Esophagus muscularis mucosa (tissue), 4 donors: ENCODE measurements at regions not wholly inside any gene's neighbourhood (a gene's known extent, or its start where the extent isn't known, plus 50 kb on each side); places are given as distances from the start of the nearest gene placed in this dataset.

Experiments used
- DNase-seq: peaks from one replicate; pipeline ENCODE4 v3.0.0-alpha.2; 2017; ENCODE audit errors: extremely low spot score
- H3K27ac ChIP-seq, 4 donors: fragments of 200-600 bp; sonication (generic); replicated peaks in 1 of 4; 1 replicate in 3 of 4; 2 replicates in 1 of 4; pipeline ENCODE4 v1.5.1; 2016 to 2019; ENCODE audit warnings: mild to moderate bottlenecking in 1 of 4
- H3K27me3 ChIP-seq, 4 donors: fragments of 200-600 bp; sonication (generic); one replicate each; pipeline versions ENCODE4 v1.5.1 to v1.6.0; 2016 to 2019
- H3K36me3 ChIP-seq, 4 donors: fragments of 200-600 bp; sonication (generic); one replicate each; pipeline ENCODE4 v1.5.1; 2016 to 2019
- H3K4me1 ChIP-seq, 4 donors: fragments of 200-600 bp; sonication (generic); one replicate each; pipeline ENCODE4 v1.5.1; 2016 to 2019
- H3K4me3 ChIP-seq, 4 donors: fragments of 200-600 bp; sonication (generic); 1 replicate in 2 of 4; 2 replicates in 2 of 4; pipeline ENCODE4 v1.5.1; 2016 to 2019; ENCODE audit warnings: mild to moderate bottlenecking in 4 of 4, moderate library complexity in 1 of 4
- H3K9me3 ChIP-seq, 4 donors: fragments of 200-600 bp; sonication (generic); 1 replicate in 3 of 4; 2 replicates in 1 of 4; pipeline ENCODE4 v1.5.1; 2016 to 2019
- EP300 ChIP-seq: sonication (generic); formaldehyde crosslinking; IDR thresholded peaks from one replicate; pipeline ENCODE4 v1.6.1; 2017; ENCODE audit warnings: antibody characterized with exemption
- POLR2A ChIP-seq: fragments of 450-650 bp; IDR thresholded peaks from one replicate; pipeline ENCODE4 v1.6.1; 2017; ENCODE audit warnings: antibody characterized with exemption, moderate library complexity, mild to moderate bottlenecking, low read depth
- POLR2AphosphoS5 ChIP-seq, 2 donors: sonication (generic); formaldehyde crosslinking; IDR thresholded peaks; one replicate each; pipeline ENCODE4 v1.6.1; 2017; ENCODE audit warnings: antibody characterized with exemption in 2 of 2
- WGBS: methylation state at CpG from one replicate; pipeline ENCODE4 v1.1.5; 2018; 5-methylcytosine and 5-hydroxymethylcytosine counted together
- intact Hi-C: fragments of 100-400 bp; cut with DNase I; formaldehyde crosslinking; loops from one replicate; pipeline ENCODE4 v1.15.1; 2023
- TF ChIP-seq, protein P1 (sequence below), 3 experiments: fragments of 200-600 bp in 2 of 3; fragments of 450-650 bp in 1 of 3; sonication (generic) in 2 of 3; IDR thresholded peaks; one replicate each; pipeline ENCODE4 v1.5.1; 2017 to 2019; ENCODE audit warnings: antibody characterized with exemption in 3 of 3, mild to moderate bottlenecking in 2 of 3, moderate library complexity in 1 of 3

DNA sequence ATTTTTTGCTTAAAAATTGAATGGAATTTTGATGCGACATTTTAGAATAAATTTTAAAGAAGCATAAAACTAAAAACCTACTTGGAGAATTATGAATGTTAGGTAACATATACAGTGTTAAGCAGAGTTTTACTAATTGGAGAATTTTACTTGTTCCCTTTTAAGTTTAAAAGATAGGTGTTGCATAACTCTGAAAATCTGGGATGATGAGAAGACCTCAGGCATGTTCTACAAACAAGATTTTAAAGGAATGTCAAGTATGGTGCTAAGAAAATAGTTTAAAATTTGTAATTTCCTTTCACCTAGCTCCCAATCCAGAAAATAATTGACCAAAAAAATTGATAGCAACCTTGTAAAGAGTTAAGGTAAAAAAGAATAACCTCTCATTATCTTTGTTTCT lies 135.8 kb downstream of the RFC3 start:
- Histone ChIP-seq H3K36me3 (no peaks in the 10 kb centered on the region), H3K27ac (no peak overlapping the region), H3K9me3 (no peaks in the 10 kb centered on the region), H3K4me1 (no peaks in the 10 kb centered on the region), H3K27me3 (no peaks in the 10 kb centered on the region), H3K4me3 (no peak overlapping the region)
- no peak for DNase-seq
- intact Hi-C loops, result no loop called here
- 86% methylated on average over 1 of the region's 1 CpG for WGBS
- TF ChIP-seq POLR2A, result no peak
- TF ChIP-seq, protein P1, sequence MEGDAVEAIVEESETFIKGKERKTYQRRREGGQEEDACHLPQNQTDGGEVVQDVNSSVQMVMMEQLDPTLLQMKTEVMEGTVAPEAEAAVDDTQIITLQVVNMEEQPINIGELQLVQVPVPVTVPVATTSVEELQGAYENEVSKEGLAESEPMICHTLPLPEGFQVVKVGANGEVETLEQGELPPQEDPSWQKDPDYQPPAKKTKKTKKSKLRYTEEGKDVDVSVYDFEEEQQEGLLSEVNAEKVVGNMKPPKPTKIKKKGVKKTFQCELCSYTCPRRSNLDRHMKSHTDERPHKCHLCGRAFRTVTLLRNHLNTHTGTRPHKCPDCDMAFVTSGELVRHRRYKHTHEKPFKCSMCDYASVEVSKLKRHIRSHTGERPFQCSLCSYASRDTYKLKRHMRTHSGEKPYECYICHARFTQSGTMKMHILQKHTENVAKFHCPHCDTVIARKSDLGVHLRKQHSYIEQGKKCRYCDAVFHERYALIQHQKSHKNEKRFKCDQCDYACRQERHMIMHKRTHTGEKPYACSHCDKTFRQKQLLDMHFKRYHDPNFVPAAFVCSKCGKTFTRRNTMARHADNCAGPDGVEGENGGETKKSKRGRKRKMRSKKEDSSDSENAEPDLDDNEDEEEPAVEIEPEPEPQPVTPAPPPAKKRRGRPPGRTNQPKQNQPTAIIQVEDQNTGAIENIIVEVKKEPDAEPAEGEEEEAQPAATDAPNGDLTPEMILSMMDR (IDR thresholded peaks at IDR 0.05), result no peak
- TF ChIP-seq POLR2AphosphoS5 (IDR thresholded peaks at IDR 0.05), result no peak
- TF ChIP-seq EP300, result no peak

DNA sequence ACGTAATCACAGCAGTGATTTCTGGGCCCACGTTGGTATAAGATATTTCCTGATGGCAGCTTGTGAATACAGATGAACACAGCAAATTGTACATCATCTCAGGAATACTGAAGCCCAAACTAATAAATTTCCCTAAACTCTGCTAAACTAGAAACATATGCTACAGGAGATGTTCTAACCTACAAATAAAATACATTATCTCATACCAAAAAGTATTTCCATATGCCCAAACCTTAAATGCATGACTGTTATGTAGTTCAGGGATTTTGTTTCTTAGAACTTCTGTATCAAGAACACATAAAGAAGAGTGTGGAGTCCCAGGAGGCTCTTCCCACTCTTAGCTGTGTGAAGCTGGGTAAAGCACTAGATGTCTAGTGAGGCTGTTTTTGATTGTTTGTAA lies 138.4 kb downstream of the RFC3 start:
- intact Hi-C loops, result no loop called here
- TF ChIP-seq, protein P1 (IDR thresholded peaks at IDR 0.05), result no peak
- TF ChIP-seq POLR2A, result no peak
- TF ChIP-seq POLR2AphosphoS5 (IDR thresholded peaks at IDR 0.05), result no peak
- TF ChIP-seq EP300, result no peak
- Histone ChIP-seq H3K4me3 (no peak overlapping the region), H3K4me1 (no peaks in the 10 kb centered on the region), H3K36me3 (no peaks in the 10 kb centered on the region), H3K9me3 (no peaks in the 10 kb centered on the region), H3K27ac (no peak overlapping the region), H3K27me3 (no peaks in the 10 kb centered on the region)
- DNase-seq, result no peak
- WGBS, result 79% methylated on average over 2 of the region's 2 CpGs

DNA sequence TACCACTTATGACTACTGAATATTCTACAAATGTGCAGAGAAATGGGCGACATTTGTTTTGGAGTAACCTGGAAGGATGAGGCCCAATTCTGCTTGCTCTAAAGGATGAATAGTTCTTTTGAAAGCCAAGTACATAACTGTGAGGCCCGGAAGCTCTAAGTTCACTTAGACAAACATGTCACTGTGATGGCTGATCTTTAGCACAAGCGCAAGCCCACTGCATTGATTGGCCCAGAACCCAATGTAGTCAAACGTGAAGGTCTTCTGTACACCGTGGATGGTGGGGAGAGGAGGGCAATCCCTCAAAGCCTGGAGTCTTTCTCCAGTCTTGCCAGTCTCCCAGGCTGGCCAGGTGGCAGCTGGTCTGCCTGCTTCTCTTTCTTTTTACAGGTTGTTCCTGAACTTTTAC lies 139.6 kb downstream of the RFC3 start:
- WGBS, result 96% methylated on average over 5 of the region's 5 CpGs

DNA sequence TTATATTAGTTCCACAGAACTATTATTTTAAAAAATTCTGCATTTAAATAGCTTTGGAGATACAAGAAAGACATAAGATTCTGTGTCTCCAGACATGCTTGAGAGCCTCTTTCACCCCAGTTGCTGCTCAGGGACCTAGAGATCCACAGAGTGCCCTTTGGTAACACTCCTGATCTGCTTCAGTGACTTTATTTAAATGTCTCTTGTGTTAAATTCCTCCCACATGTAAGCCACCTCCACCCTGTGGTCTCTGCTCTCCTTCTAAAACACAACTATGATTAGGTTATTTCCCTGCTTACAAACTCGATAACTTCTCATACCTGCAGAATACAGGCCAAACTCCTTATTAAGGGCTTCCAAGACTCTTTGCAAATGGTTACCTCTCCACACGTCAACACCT lies 141.0 kb downstream of the RFC3 start:
- Histone ChIP-seq H3K9me3 (no peaks in the 10 kb centered on the region), H3K4me1 (no peaks in the 10 kb centered on the region), H3K27ac (no peak overlapping the region), H3K36me3 (no peaks in the 10 kb centered on the region), H3K4me3 (no peak overlapping the region), H3K27me3 (no peaks in the 10 kb centered on the region)
- TF ChIP-seq, protein P1 (IDR thresholded peaks at IDR 0.05), result no peak
- TF ChIP-seq POLR2A (no peak), POLR2AphosphoS5 (IDR thresholded peaks at IDR 0.05) (no peak), EP300 (no peak)
- DNase-seq, result no peak
- intact Hi-C loops, result no loop called here
- WGBS, result 96% methylated on average over 2 of the region's 2 CpGs

More for the DNA sequence above, 139.6 kb downstream of the RFC3 start:
- no peaks in the 10 kb centered on the region for H3K9me3 ChIP-seq
- no peak for DNase-seq
- TF ChIP-seq, protein P1 (IDR thresholded peaks at IDR 0.05), result no peak
- TF ChIP-seq EP300 (no peak), POLR2AphosphoS5 (IDR thresholded peaks at IDR 0.05) (no peak), POLR2A (no peak)
- intact Hi-C loops, result no loop called here
- H3K4me1 ChIP-seq, result no peaks in the 10 kb centered on the region
- no peaks in the 10 kb centered on the region for H3K36me3 ChIP-seq
- no peaks in the 10 kb centered on the region for H3K27me3 ChIP-seq
- no peak overlapping the region for H3K4me3 ChIP-seq
- H3K27ac ChIP-seq, result no peak overlapping the region

DNA sequence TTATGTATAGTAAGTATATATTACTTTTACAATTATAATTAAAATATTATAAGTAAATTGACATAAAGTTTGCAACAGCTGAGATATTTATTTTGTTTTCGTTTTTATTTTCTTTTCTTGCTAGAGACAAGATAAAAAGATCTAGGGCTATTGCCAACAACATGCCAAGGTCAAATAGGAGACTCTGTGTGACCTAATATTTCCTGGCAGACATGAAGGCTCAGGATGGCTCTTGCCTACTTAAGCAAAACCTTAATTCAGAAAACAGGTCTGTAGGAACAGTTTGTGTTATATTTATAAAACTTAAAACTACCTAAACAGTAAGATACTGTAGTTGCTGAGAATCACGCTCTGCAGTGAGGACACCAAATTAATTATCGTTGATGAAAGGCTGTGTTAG lies 145.2 kb downstream of the RFC3 start:
- Histone ChIP-seq H3K27ac (no peak overlapping the region), H3K27me3 (no peaks in the 10 kb centered on the region), H3K36me3 (no peaks in the 10 kb centered on the region), H3K4me3 (no peak overlapping the region), H3K9me3 (no peaks in the 10 kb centered on the region), H3K4me1 (no peaks in the 10 kb centered on the region)
- intact Hi-C loops, result no loop called here
- 89% methylated on average over 3 of the region's 3 CpGs for WGBS
- DNase-seq, result no peak
- TF ChIP-seq EP300, result no peak
- no peak for TF ChIP-seq POLR2A
- TF ChIP-seq, protein P1 (IDR thresholded peaks at IDR 0.05), result no peak
